ENCODE measurements at regions not wholly inside any gene's neighbourhood (a gene's known extent, or its start where the extent isn't known, plus 50 kb on each side); places are given as distances from the start of the nearest gene placed in this dataset.
"Not testable (repeated sequence)": the region's sequence is repeated elsewhere in the genome, so short reads cannot be mapped to it uniquely, and the experiment has no call there.

GRCh38 chr2:191500884-191501560 is 176.9 kb upstream of the NABP1 start:
- no peak for DNase-seq (ENCODE audit: low read depth)
- TF ChIP-seq CTCF (IDR thresholded peaks at IDR 0.05; ENCODE audit: control insufficient read depth, insufficient read depth, low read depth, low read length, missing control alignments) = no peak
- no peak overlapping the region for H3K4me3 ChIP-seq (ENCODE audit: control insufficient read depth, low read depth, low read length)

GRCh38 chr2:191501561-191502168 is 176.3 kb upstream of the NABP1 start:
- DNase-seq (ENCODE audit: low read depth) = no peak
- no peak overlapping the region for H3K4me3 ChIP-seq (ENCODE audit: control insufficient read depth, low read depth, low read length)
- peak; percentile 59 for TF ChIP-seq CTCF (IDR thresholded peaks at IDR 0.05; ENCODE audit: control insufficient read depth, insufficient read depth, low read depth, low read length, missing control alignments)

GRCh38 chr2:191506515-191506914 is 171.4 kb upstream of the NABP1 start:
- no peak for TF ChIP-seq CTCF (IDR thresholded peaks at IDR 0.05; ENCODE audit: control insufficient read depth, insufficient read depth, low read depth, low read length, missing control alignments)
- no peak overlapping the region for H3K4me3 ChIP-seq (ENCODE audit: control insufficient read depth, low read depth, low read length)
- DNase-seq (ENCODE audit: low read depth) = no peak

DNA sequence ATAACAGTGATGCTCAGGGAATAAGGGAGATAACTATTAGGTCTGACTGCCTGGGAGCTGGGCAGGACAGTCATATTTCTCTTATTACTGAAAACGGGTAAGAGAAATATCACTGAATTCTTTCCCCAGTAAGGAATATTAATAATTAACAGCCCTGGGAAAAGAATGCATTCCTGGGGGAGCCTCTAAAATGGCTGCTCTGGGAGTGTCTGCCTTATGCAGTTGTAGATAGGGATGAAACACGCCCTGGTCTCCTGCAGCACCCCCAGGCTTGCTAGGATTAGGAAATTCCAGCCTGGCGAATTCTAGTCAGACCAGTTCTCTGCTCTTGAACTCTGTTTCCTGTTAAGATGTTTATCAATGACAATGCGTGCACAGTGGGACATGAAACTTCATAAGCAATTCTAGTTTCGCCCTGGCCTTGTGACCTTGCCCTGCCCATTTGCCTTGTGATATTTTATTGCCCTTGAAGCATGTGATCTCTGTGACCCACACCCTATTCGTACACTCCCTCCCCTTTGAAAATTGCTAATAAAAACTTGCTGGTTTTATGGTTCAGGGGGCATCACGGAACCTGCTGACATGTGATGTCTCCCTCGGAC is 170.6 kb upstream of the NABP1 start:
- H3K4me3 ChIP-seq (ENCODE audit: control insufficient read depth, low read depth, low read length); DNase-seq (ENCODE audit: low read depth): not testable (repeated sequence)

GRCh38 chr2:191508738-191509137 is 169.2 kb upstream of the NABP1 start:
- no peak for TF ChIP-seq CTCF (IDR thresholded peaks at IDR 0.05; ENCODE audit: control insufficient read depth, insufficient read depth, low read depth, low read length, missing control alignments)
- no peak overlapping the region for H3K4me3 ChIP-seq (ENCODE audit: control insufficient read depth, low read depth, low read length)

DNA sequence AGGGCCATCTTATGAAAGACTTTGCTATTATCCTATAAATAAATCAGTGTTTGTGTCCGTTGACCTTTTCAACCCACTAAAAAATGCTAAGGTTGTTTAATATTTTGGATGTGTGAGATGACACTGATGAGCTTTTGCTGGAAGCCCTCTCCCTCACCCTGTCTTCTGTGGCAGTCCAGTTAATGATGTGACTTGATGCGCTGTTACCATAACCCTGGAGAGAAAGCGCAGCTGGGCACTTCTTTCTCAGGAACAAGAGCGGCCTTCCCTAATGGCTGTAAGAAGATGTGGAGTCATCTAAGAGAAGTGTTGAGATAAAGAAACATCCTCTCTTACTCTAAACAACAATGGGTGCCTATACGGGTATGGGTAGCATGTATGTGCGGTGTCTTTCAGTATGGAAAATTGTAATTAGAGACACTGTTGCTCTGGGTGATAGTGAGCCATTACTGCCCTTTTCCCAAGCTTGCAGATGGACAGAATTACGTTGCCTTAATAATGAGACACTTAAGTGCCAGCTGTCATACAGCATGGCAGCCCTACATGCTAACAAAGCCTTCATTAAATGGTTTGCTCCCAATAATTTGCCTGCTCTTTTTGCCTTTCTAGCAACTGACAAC is 165.6 kb upstream of the NABP1 start:
- no peak for TF ChIP-seq CTCF (IDR thresholded peaks at IDR 0.05; ENCODE audit: control insufficient read depth, insufficient read depth, low read depth, low read length, missing control alignments)
- no peak overlapping the region for H3K4me3 ChIP-seq (ENCODE audit: control insufficient read depth, low read depth, low read length)
- DNase-seq (ENCODE audit: low read depth) = no peak

More at GRCh38 chr2:191508738-191509137, 169.2 kb upstream of the NABP1 start:
- DNase-seq (ENCODE audit: low read depth) = no peak

DNA sequence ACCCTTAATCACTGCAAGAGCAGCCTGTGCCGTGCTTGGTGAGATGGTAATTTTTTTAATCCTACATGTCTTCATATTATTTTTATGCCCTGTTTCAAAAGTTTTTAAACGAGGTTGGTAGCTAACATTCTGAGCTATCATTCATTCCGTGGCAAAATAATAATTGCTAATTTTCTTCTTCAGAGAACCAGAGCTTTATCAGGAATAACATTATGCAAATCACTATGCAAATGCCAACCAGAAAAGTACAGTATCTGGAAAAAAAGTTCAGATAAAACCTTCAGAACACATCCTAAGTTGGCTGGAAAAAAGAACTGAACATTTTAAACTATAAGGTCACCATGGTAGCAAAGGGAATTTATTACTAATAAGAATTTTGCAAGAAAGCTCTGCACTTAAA is 165.1 kb upstream of the NABP1 start:
- no peak for TF ChIP-seq CTCF (IDR thresholded peaks at IDR 0.05; ENCODE audit: control insufficient read depth, insufficient read depth, low read depth, low read length, missing control alignments)
- no peak overlapping the region for H3K4me3 ChIP-seq (ENCODE audit: control insufficient read depth, low read depth, low read length)
- no peak for DNase-seq (ENCODE audit: low read depth)
